Erythroblast (primary cell): ENCODE measurements at regions not wholly inside any gene's neighbourhood (a gene's known extent, or its start where the extent isn't known, plus 50 kb on each side); places are given as distances from the start of the nearest gene placed in this dataset.
A peak's percentile ranks its signal among the peaks of the same experiment; 100 is the strongest.

Source experiments
- DNase-seq, 2 experiments: peaks; one replicate each; lab custom pipeline; 2025; lab: John Stamatoyannopoulos, UW
- GATA1 ChIP-seq: IDR thresholded peaks from 2 replicates; pipeline ENCODE4 v1.6.1; 2011; ENCODE audit warnings: low read depth, mild to moderate bottlenecking, control low read depth, low read length, moderate library complexity
- POLR2A ChIP-seq: IDR thresholded peaks from 2 replicates; pipeline ENCODE4 v1.6.1; 2011; ENCODE audit warnings: mild to moderate bottlenecking, low read length

DNA sequence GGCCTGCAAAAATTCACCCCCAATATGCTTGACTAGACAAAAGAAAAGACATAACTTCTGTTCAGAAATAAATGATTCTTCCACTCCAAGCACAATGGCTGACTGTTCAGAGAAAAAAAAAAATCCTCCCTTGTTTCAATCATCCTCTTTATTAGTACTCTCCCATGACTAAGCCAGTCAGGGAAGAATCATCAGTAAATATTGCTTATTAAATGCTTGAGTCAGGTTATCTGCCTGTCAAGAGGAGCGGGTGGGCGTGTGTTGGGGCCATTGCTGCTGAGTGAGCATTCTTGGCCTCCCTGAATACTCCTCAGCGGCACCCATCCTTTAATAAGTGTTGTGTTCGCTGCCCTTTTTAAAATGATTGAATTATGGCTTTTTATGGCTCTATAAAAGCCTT is 1334.8 kb upstream of the CELF4 start:
- no peak for DNase-seq
- TF ChIP-seq GATA1 (no peak), POLR2A (no peak)

DNA sequence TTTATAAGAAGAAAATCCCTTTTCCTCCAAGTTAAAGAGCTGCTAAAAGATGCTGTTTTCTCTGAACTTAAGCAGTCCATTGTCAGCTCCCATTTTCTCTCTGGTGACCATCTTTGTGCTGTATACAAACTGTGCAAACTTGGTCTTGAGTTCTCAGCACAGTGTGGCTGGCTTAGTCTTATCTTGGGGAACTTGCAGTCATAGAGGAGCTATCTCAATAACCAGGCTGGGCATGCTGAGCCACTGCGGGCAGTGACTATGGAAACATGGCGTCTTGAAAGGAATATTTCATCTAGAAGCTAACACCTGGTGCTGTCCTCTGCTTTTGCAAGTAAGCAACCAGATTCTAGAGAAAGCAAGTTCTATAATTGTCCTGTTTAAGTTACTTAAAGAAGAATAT is 1334.4 kb upstream of the CELF4 start:
- TF ChIP-seq POLR2A (no peak), GATA1 (no peak)
- DNase-seq, result peak; percentile 30 to 62

DNA sequence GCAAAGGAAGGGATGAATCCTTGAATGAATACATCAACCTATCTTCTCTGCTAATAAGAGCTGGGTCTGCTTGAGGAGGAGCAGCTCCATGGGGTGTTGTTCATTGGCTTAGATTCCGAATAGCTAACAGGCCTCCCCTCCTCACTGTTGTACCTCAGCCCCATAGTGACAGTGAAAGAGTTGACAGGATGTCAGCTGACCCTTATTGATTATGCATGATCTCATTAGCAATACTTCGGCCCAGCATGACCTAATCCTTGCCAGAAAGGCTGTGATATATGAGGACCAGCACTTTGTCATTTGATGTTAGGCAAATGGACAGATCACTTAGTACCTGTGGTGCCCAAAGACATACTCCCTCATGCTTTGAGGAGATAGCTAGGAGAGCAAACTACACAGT is 1333.7 kb upstream of the CELF4 start:
- DNase-seq, result no peak
- TF ChIP-seq POLR2A (no peak), GATA1 (no peak)

DNA sequence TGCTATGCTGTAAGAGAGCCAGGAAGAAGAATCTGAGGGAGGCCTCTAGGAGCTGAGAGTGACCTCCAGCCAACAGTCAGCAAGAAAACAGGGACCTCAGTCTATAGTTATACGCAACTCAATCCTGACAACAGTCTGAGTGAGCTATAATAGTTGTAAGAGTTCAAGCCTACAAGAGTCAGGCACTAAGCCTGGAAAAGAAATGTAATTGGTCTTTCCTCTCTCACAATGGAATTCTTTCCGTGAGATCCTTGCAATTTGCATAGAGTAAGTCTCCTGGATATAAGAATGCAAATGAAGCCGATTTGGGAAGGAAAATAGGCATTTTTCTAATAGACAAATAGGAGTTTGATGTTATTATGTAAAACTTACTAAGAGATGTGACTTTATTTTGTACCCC is 1332.6 kb upstream of the CELF4 start:
- TF ChIP-seq GATA1 (no peak), POLR2A (no peak)

DNA sequence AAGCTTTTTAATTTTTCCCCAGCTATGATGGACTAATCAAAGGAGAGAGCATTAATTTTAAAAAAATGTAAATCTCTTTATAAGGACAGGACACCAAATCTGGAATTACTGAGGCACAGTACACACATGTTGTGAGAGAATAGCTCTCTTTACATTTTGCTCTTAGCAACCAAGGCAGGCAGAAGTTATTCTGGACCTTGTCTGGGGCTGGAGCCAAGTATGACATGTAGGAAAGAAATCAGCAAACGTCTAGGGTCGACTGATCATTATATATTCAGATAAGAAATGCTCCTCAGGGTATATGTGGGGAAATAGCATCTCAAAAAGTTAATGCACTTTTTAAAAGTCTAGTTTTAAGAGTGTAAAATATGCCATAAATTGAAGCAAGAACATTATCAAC is 1330.0 kb upstream of the CELF4 start:
- TF ChIP-seq POLR2A (no peak), GATA1 (no peak)
- DNase-seq, result no peak

More for the DNA sequence above, 1332.6 kb upstream of the CELF4 start:
- no peak for DNase-seq

DNA sequence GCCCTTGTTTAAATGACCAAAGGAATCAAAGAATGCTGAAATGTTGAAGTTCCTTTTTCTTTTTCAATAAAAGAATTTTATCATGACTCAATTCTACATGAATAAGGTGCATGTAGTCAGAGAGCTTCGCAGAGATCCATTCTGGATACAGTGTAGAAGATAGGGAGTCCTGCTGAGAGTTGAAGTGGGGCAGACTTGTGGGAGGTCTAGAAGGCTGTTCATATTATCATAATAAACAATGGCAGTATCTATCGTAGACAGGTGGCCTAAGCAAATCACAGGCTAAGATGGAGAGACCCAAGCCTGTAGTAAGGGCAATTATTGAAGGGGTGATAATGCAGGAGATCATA is 1322.0 kb upstream of the CELF4 start:
- TF ChIP-seq GATA1, result no peak
- TF ChIP-seq POLR2A, result no peak
- DNase-seq, result no peak

DNA sequence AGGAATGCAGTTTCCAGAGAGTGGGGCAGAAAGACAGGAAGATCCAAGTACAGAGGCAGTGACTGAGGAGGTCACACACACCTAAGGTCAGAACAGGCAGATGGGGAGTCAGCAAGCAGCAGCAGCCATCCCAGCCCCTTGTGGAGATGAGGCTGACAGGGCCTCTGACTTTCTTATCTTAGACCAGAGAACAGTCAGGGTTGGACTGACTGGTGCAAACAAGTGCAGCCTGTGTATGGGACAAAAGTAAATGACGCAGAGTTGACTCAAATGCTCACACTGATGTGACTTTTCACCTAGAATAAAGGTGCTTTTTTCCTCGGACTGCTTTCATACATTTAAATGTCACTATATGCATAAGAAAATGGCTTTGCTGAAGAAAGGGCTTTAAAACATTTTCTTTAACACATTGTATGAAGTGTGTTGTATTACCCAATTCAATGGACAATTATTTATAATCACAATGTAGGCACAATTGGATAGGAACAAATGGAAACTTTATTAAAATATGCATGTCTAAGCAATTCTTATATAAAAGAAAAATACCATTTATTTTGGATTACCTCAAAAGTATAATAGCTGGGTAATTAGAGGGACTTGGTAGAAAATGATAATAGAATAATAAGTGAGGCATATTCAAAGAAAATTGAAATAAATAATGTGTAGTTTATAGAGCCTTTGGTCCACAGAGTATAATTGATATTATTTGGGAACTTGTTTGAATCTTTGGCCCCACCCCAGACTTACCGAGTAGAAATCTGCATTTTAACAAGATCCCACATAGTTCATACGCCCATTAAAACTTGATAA is 1321.5 kb upstream of the CELF4 start:
- no peak for TF ChIP-seq POLR2A
- TF ChIP-seq GATA1, result no peak
- no peak for DNase-seq

DNA sequence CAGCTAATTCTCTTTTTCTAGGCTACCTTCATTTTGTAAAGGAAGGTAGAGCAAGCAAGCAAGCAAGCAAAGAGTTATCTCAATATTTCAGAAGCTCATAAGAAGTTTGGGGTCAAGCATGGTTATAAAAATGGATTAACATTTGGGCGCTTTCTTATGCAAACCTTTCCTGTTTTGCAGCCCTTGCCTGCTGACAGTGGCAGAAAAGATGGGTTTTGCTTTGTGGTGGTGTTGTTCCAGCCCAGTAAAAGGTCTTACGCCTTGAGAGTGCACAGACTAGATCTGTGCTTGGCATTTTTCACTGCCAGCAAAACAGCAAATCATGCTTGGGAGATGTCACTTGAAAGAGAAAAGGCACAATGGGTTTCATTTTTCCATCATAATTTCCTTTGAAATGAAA is 1320.6 kb upstream of the CELF4 start:
- no peak for DNase-seq
- no peak for TF ChIP-seq GATA1
- TF ChIP-seq POLR2A, result no peak

DNA sequence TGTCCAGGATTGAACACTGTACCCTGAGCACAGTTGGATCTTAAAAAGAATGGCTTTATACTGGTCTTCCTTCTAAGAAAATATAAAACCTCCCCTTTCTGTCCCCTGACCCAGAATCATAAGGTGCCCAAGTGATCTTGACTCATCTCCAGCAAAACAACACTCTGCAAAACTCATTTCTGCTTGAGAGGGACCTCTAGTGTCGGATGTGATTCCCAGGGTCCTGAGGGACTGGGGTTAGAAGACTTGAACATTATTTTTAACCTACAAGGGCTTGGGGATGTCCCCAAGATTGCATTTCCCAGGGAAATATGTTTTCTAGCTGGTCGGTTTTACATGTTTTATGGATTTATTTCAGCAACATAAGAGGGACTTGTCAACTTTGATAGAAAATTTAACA is 1318.5 kb upstream of the CELF4 start:
- no peak for DNase-seq
- TF ChIP-seq POLR2A (no peak), GATA1 (no peak)

DNA sequence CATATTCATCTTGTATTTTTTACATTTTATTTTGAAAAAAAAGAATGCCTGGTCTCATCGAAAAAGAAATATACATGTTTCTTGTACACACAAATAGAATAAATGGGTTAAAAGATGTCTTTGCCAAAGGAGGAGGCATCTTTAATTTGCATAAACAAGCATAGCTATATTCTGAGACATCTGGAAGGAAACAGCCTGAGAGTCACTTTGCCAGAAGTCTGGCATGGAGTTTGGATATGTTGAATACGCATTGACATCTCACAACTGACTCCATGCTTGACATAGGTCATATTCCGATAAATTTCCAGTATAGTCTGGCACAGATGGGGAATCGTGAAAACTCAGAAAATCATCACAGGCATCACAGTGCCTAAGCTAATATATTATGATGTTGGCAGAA is 1317.5 kb upstream of the CELF4 start:
- no peak for DNase-seq
- TF ChIP-seq POLR2A, result no peak
- no peak for TF ChIP-seq GATA1

DNA sequence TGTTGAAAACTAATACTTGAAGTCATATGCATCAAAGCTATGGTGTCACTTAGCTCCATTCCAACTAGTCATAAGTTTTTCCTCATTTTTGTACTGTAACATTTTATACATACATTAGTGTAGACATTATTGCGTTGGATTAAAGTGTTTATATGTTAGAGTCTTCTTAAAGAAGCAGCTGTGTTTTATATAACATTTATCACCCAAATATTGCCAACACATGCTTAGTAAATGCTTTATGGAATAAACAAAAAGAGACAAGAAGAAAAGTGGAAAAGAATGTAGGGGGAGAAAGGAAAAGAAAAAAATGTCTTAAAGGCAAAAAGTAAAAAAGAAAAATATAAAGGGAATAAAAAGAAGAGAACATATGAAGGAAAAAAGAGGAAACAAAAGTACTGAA is 1314.3 kb upstream of the CELF4 start:
- TF ChIP-seq POLR2A, result no peak
- no peak for TF ChIP-seq GATA1
- DNase-seq, result no peak

DNA sequence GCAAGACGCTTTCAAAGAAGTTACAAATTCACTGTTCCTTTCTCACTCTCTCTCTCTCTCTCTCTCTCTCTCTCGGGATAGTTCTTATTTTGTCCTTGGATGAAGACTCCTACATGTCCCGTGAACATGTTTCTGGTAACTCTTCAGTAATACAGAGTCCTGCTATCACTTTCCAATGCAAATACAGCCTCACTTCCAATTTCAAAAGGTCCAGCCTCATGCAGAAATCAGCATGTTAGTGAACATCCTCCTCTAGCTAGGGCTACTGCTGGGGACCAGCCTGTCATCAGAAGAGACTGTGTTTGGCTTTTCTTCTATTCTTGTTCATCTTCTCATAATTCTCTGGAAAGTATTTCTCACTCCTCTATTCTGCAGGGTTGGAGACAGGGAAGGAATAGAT is 1306.7 kb upstream of the CELF4 start:
- no peak for DNase-seq
- TF ChIP-seq GATA1 (no peak), POLR2A (no peak)

DNA sequence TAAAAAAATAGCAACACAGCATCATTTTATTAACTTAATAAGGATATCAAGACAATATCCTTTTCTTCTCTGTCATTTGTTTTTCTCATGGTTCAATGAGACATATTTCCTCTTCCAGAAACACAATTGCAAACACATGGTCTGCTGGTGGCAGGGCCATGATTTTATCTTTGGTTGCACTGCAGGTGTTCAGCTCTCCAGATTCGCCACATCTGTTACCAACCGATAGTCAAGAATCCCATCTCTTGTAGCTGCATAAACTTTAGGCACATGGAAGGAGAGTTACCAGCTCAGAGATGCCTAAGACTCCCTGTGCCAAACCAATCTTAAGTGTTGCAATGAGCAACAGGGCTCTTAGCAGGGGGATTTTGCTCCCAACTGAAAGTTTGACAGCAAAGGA is 1303.2 kb upstream of the CELF4 start:
- DNase-seq, result no peak
- TF ChIP-seq GATA1 (no peak), POLR2A (no peak)

DNA sequence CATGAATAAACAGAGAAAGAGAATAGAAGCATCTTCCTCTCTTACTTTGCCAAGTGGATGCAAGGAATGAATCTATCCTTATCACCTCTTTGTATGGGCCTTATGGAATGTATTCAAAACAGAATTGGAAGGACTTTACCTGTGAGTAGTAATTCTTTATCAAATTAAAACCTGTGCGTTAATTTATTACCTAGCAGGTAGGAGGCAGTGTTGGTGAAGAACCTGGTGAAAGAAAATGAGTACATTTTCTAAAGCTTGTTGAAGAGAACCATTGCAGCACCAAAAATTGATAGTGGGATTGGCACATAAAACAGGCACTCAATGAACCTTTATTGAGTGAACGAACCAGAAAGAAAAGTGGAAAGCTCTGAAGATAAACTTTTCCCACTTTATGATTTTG is 1302.1 kb upstream of the CELF4 start:
- TF ChIP-seq GATA1 (no peak), POLR2A (no peak)
- no peak for DNase-seq

DNA sequence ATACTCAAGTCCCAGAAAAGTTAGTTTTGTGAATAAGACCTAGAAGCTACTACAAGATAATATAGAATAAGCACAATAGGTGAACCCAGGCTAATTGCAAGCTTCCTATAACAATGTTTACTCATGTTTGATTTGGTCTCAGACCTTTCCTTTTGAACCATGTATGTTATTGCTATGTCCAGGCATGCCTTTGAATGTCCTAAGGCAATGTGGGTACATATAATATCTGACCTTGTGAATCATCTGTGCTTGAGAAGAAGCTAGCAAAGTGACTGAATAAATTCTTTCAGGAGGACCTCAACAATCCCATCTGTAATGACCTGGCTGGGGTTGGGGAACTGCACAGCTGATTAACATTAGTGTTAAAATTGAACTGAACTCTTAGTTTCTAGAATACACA is 1285.9 kb upstream of the CELF4 start:
- TF ChIP-seq GATA1, result no peak
- no peak for TF ChIP-seq POLR2A
- DNase-seq, result no peak

DNA sequence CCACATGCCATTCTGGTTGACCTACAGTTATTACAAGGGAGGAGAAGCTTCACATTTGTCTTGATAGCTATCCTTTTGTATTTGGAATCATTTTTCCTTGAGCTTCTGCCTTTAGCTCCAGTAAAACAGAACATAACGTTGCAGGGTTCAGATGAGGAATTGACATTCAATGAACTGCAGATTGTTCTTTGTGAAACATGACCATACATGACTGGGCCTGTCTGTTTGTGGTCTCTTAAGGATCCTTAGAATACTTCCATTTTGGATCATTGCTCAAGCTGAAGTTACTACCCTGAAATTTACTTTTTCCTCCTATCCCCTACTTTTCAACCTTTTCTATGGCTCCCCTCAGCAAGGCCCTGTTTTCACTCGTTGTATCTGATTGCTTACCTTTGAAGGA is 1281.7 kb upstream of the CELF4 start:
- TF ChIP-seq POLR2A (no peak), GATA1 (no peak)
- DNase-seq, result no peak
